IPS DF 6.9 (cell line): ENCODE measurements at regions not wholly inside any gene's neighbourhood (a gene's known extent, or its start where the extent isn't known, plus 50 kb on each side); places are given as distances from the start of the nearest gene placed in this dataset.

ENCODE experiments used
- DNase-seq: peaks from one replicate; pipeline ENCODE4 v3.0.0-alpha.2; 2013; ENCODE audit warnings: low read depth, low spot score
- H3K27ac ChIP-seq: one replicate; pipeline ENCODE4 v1.5.1; 2013; ENCODE audit warnings: low read length, control low read depth
- H3K27me3 ChIP-seq: 2 replicates; pipeline ENCODE4 v1.6.1; 2013; ENCODE audit warnings: mild to moderate bottlenecking, low read length; ENCODE audit not compliant: control insufficient read depth, insufficient read depth
- H3K36me3 ChIP-seq: 2 replicates; pipeline ENCODE4 v1.6.1; 2013; ENCODE audit warnings: low read length; ENCODE audit not compliant: control insufficient read depth, insufficient read depth
- H3K4me1 ChIP-seq: 2 replicates; pipeline ENCODE4 v1.6.1; 2013; ENCODE audit warnings: low read length; ENCODE audit not compliant: control insufficient read depth, insufficient read depth
- H3K4me3 ChIP-seq: 2 replicates; pipeline ENCODE4 v1.5.1; 2013; ENCODE audit warnings: mild to moderate bottlenecking, low read length
- H3K9me3 ChIP-seq: 2 replicates; pipeline ENCODE4 v1.6.1; 2013; ENCODE audit warnings: low read length, inconsistent platforms; ENCODE audit not compliant: control insufficient read depth, insufficient read depth
- WGBS: extraction: QIAGEN DNeasy Blood & Tissue Kit; methylation state at CpG from one replicate; pipeline ENCODE4 v1.1.7; 2013; ENCODE audit warnings: mixed read lengths, missing lambda C conversion rate; ENCODE audit not compliant: insufficient read length, insufficient coverage; 5-methylcytosine and 5-hydroxymethylcytosine counted together

- Histone ChIP-seq H3K4me3 (no peak overlapping the region), H3K27ac (no peak overlapping the region), H3K4me1 (no peaks in the 10 kb centered on the region), H3K36me3 (no peaks in the 10 kb centered on the region; the same call in 1 of the 2 replicates), H3K9me3 (no peaks in the 10 kb centered on the region), H3K27me3 (no peaks in the 10 kb centered on the region)
- peak; percentile 18 for DNase-seq
- no CpG with 5 or more reads among the region's 2 CpGs for WGBS
Measured at GRCh38 chr18:60549338-60549960, 176.9 kb upstream of the MC4R start.

DNA sequence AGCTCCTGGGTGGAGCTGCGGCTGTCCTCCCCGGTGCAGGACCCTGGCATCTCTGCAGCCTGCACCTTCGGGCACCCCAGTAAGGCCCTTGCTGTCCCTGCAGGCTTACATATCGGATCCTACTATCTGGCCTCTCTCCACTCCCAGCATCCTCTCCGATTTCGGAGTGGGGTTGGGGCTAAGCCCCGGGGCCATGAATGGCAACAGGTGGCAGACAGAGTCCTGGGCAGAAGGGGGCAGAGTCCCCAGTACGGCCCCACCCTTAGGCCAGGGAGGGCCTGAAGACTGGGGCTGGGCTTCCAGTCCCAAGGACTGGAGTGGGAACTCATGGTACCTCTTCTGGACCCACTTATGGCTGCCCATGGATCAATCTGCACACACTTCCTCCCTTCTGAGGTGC lies 180.4 kb upstream of the MC4R start:
- Histone ChIP-seq H3K27me3 (no peaks in the 10 kb centered on the region), H3K36me3 (no peaks in the 10 kb centered on the region; the same call in 1 of the 2 replicates), H3K4me3 (no peak overlapping the region), H3K27ac (no peak overlapping the region), H3K4me1 (no peaks in the 10 kb centered on the region), H3K9me3 (no peaks in the 10 kb centered on the region)
- WGBS: no CpG with 5 or more reads among the region's 8 CpGs
- no peak for DNase-seq

GRCh38 chr18:60554967-60555366 lies 182.4 kb upstream of the MC4R start:
- no peak overlapping the region for H3K4me3 ChIP-seq
- no peaks in the 10 kb centered on the region for H3K27me3 ChIP-seq
- no peak for DNase-seq
- H3K27ac ChIP-seq: no peak overlapping the region
- no peaks in the 10 kb centered on the region; the same call in 1 of the 2 replicates for H3K36me3 ChIP-seq
- no peaks in the 10 kb centered on the region for H3K4me1 ChIP-seq
- no CpG with 5 or more reads among the region's 3 CpGs for WGBS
- no peaks in the 10 kb centered on the region for H3K9me3 ChIP-seq

GRCh38 chr18:60555625-60556024 lies 183.1 kb upstream of the MC4R start:
- WGBS: no CpG with 5 or more reads among the region's 5 CpGs
- Histone ChIP-seq H3K4me3 (no peak overlapping the region), H3K27ac (no peak overlapping the region), H3K36me3 (no peaks in the 10 kb centered on the region; the same call in 1 of the 2 replicates), H3K9me3 (no peaks in the 10 kb centered on the region), H3K27me3 (no peaks in the 10 kb centered on the region), H3K4me1 (no peaks in the 10 kb centered on the region)
- no peak for DNase-seq

DNA sequence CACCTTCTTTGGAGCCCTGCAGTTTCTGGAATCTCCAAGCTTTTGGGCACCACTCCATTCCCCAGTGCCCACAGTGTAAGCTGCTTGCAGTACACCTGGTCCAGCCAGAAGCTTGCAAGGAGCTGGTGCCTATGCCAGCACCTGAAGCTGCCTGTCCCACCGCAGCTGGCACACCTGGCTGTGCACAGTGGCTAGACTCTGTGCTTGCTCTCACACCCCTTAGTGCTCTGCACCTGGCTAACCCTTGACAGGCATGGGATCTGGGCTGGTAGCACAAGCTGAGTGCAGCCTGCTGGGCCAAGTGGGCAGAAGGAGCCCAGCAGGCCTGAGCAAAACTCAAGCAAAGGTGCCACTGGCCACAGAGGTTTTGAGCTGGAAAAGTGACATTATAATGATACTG lies 183.8 kb upstream of the MC4R start:
- Histone ChIP-seq H3K4me1 (no peaks in the 10 kb centered on the region), H3K4me3 (no peak overlapping the region), H3K27ac (no peak overlapping the region), H3K27me3 (no peaks in the 10 kb centered on the region), H3K36me3 (no peaks in the 10 kb centered on the region; the same call in 1 of the 2 replicates), H3K9me3 (no peaks in the 10 kb centered on the region)
- no CpG with 5 or more reads among the region's 1 CpG for WGBS
- DNase-seq: no peak

GRCh38 chr18:60560071-60560470 lies 187.5 kb upstream of the MC4R start:
- H3K4me1 ChIP-seq: no peaks in the 10 kb centered on the region
- no peak for DNase-seq
- H3K9me3 ChIP-seq: no peaks in the 10 kb centered on the region
- no peaks in the 10 kb centered on the region for H3K36me3 ChIP-seq
- WGBS: no CpG with 5 or more reads among the region's 2 CpGs
- H3K4me3 ChIP-seq: no peak overlapping the region
- no peak overlapping the region for H3K27ac ChIP-seq
- no peaks in the 10 kb centered on the region for H3K27me3 ChIP-seq

DNA sequence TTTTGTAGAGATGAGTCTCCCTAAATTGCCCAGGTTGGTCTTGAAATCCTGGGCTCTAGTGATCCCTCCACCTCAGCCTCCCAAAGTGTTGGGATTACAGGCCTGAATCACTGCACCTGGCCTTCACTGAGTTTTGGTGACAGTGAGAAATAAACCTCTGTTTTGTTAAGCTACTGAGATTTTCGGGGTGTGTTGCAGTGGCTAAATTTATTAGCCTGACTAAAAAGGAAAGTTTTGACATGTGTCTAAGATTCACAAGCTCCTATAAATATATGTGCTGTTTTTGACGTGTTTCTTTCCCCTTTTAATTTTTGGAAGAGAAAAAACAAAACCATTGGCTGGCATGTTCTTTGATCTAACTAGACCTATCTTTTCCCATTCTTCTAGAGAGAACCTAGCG lies 190.5 kb upstream of the MC4R start:
- WGBS: no CpG with 5 or more reads among the region's 3 CpGs
- Histone ChIP-seq H3K9me3 (no peaks in the 10 kb centered on the region), H3K27me3 (no peaks in the 10 kb centered on the region)

GRCh38 chr18:60568220-60568619 lies 195.6 kb upstream of the MC4R start:
- H3K27me3 ChIP-seq: no peaks in the 10 kb centered on the region
- no peak overlapping the region for H3K4me3 ChIP-seq
- WGBS: 100% methylated on average over 1 of the region's 3 CpGs
- H3K36me3 ChIP-seq: no peaks in the 10 kb centered on the region
- no peaks in the 10 kb centered on the region for H3K4me1 ChIP-seq
- no peak for DNase-seq
- H3K9me3 ChIP-seq: no peaks in the 10 kb centered on the region
- no peak overlapping the region for H3K27ac ChIP-seq

More for the DNA sequence above, 190.5 kb upstream of the MC4R start:
- H3K36me3 ChIP-seq: no peaks in the 10 kb centered on the region
- DNase-seq: no peak
- H3K4me3 ChIP-seq: no peak overlapping the region
- no peaks in the 10 kb centered on the region for H3K4me1 ChIP-seq
- no peak overlapping the region for H3K27ac ChIP-seq

DNA sequence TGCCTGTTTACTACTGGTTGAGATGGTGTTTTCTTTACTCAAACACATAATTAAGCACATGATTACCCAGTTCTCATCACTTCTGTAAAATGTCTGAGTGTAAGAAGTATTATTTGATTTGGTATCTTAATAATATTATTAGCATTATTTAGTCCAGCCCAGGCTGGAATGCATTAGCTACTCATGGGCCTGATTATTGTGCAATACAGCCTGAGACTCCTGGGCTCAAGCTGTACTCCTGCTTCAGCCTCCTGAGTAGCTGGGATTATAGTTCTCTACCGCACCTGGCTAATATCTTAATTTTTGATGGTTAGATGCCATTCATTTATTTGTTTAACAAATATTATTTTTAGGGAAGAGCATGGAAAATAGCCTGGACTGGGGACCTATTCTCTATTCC lies 197.6 kb upstream of the MC4R start:
- WGBS: no CpG with 5 or more reads among the region's 1 CpG
- Histone ChIP-seq H3K4me3 (no peak overlapping the region), H3K36me3 (no peaks in the 10 kb centered on the region)

DNA sequence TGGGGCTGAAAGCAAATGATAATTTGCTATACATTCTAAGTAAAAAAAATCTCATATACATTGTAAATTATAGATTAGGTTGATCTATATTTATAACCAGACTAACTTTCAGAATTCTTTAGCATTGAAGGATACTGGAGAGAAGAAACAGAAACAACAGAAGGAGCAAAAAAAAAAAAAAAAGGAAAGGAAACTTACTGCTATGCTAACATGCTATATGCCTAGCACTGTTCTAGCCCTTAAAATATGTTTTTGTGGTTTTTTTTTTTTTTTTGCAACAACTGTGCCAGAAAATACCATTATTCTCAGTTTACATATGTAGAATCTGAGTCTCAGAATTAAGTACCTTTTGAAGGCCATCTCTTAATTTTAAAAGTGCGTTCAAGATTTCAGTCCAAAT lies 204.9 kb upstream of the MC4R start:
- DNase-seq: no peak
- Histone ChIP-seq H3K9me3 (no peaks in the 10 kb centered on the region), H3K4me1 (no peaks in the 10 kb centered on the region), H3K4me3 (no peak overlapping the region), H3K27ac (no peak overlapping the region), H3K36me3 (no peaks in the 10 kb centered on the region), H3K27me3 (no peaks in the 10 kb centered on the region)
- WGBS: no CpG with 5 or more reads among the region's 1 CpG

More for the DNA sequence above, 197.6 kb upstream of the MC4R start:
- no peaks in the 10 kb centered on the region for H3K27me3 ChIP-seq
- H3K27ac ChIP-seq: no peak overlapping the region
- no peaks in the 10 kb centered on the region for H3K4me1 ChIP-seq
- H3K9me3 ChIP-seq: no peaks in the 10 kb centered on the region
- no peak for DNase-seq

DNA sequence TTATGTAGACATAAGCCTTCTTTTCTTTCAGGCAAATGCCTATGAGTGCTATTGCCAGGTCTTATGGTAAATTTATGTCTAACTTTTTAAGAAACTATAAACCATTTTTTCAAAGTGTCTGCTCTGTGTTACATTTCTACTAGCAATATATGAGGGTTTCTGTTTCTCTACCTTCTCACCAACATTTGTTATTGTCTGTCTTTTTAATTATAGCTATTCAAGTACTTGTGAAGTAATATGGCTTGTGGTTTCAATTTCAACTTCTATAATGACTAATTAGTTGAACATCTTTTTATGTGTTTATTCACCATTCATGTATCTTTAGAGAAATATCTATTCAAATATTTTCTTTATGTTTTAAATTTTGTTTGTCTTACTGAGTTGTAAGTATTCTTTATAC lies 213.1 kb upstream of the MC4R start:
- H3K4me3 ChIP-seq: no peak overlapping the region
- DNase-seq: no peak
- H3K27ac ChIP-seq: no peak overlapping the region
- no peaks in the 10 kb centered on the region for H3K27me3 ChIP-seq
- no peaks in the 10 kb centered on the region for H3K9me3 ChIP-seq
- H3K4me1 ChIP-seq: no peaks in the 10 kb centered on the region
- no peaks in the 10 kb centered on the region for H3K36me3 ChIP-seq
